OCI-LY1 (cell line): ENCODE measurements at regions not wholly inside any gene's neighbourhood (a gene's known extent, or its start where the extent isn't known, plus 50 kb on each side); places are given as distances from the start of the nearest gene placed in this dataset.

Source experiments
- H2AFZ ChIP-seq: fragments of 200-600 bp; sonication (generic), shearing (Covaris generic); 2 replicates; pipeline ENCODE4 v1.6.0; 2014; ENCODE audit warnings: antibody characterized with exemption, mild to moderate bottlenecking, low read length
- H3F3A ChIP-seq: fragments of 200-600 bp; sonication (generic), shearing (Covaris generic); 2 replicates; pipeline ENCODE4 v1.6.0; 2014; ENCODE audit warnings: mild to moderate bottlenecking, antibody characterized with exemption, low read length, moderate library complexity; ENCODE audit not compliant: insufficient read depth
- H3K27ac ChIP-seq: fragments of 200-600 bp; sonication (generic); 2 replicates; pipeline ENCODE4 v1.5.1; 2014; ENCODE audit warnings: low read length, mixed run types, mild to moderate bottlenecking, low read depth; ENCODE audit not compliant: poor library complexity, severe bottlenecking
- H3K27me3 ChIP-seq: fragments of 200-600 bp; sonication (generic); 2 replicates; pipeline ENCODE4 v1.6.0; 2014; ENCODE audit warnings: antibody characterized with exemption, mild to moderate bottlenecking, low read length, moderate library complexity; ENCODE audit not compliant: insufficient read depth
- H3K36me3 ChIP-seq: fragments of 200-600 bp; sonication (generic); 2 replicates; pipeline ENCODE4 v1.6.1; 2014; ENCODE audit warnings: mild to moderate bottlenecking, antibody characterized with exemption, low read length, moderate library complexity, mixed read lengths; ENCODE audit not compliant: insufficient read depth
- H3K4me1 ChIP-seq: fragments of 200-600 bp; sonication (generic); 2 replicates; pipeline ENCODE4 v1.5.1; 2014; ENCODE audit warnings: mild to moderate bottlenecking, low read length, moderate library complexity; ENCODE audit not compliant: insufficient read depth, severe bottlenecking
- H3K4me2 ChIP-seq: fragments of 200-600 bp; sonication (generic), shearing (Covaris generic); 2 replicates; pipeline ENCODE4 v1.6.1; 2014; ENCODE audit warnings: low read length
- H3K4me3 ChIP-seq: fragments of 200-600 bp; sonication (generic); 2 replicates; pipeline ENCODE4 v1.5.1; 2014; ENCODE audit warnings: low read length, low read depth, mild to moderate bottlenecking, mixed read lengths; ENCODE audit not compliant: poor library complexity, severe bottlenecking
- H3K79me2 ChIP-seq: fragments of 200-600 bp; shearing (Covaris generic); 2 replicates; pipeline ENCODE4 v1.6.1; 2016; ENCODE audit warnings: mixed run types, low read length, mixed read lengths; ENCODE audit not compliant: insufficient read depth
- H3K9ac ChIP-seq: fragments of 200-600 bp; sonication (generic), shearing (Covaris generic); 2 replicates; pipeline ENCODE4 v1.6.1; 2014; ENCODE audit warnings: mild to moderate bottlenecking, low read length, mixed read lengths
- H3K9me2 ChIP-seq: fragments of 200-600 bp; sonication (generic), shearing (Covaris generic); 2 replicates; pipeline ENCODE4 v1.6.1; 2014; ENCODE audit warnings: low read depth, mild to moderate bottlenecking, low read length, mixed read lengths
- H3K9me3 ChIP-seq: fragments of 200-600 bp; shearing (Covaris generic); 2 replicates; pipeline ENCODE4 v1.6.1; 2014; ENCODE audit warnings: low read length, mixed read lengths
- H4K20me1 ChIP-seq: fragments of 200-600 bp; sonication (generic), shearing (Covaris generic); 2 replicates; pipeline ENCODE4 v1.6.0; 2016; ENCODE audit warnings: mild to moderate bottlenecking, low read length; ENCODE audit not compliant: insufficient read depth
- CTCF ChIP-seq: fragments of 200-600 bp; sonication (generic), shearing (Covaris generic); IDR thresholded peaks from 2 replicates; pipeline ENCODE4 v1.5.1; 2017; ENCODE audit warnings: mild to moderate bottlenecking, antibody characterized with exemption, low read length, moderate library complexity, mixed read lengths
- EZH2 ChIP-seq: fragments of 200-600 bp; sonication (generic), shearing (Covaris generic); IDR thresholded peaks from 2 replicates; pipeline ENCODE4 v1.8.0; 2017; ENCODE audit warnings: borderline replicate concordance, mixed run types, mild to moderate bottlenecking, antibody characterized with exemption, low read length, moderate library complexity, mixed read lengths

DNA sequence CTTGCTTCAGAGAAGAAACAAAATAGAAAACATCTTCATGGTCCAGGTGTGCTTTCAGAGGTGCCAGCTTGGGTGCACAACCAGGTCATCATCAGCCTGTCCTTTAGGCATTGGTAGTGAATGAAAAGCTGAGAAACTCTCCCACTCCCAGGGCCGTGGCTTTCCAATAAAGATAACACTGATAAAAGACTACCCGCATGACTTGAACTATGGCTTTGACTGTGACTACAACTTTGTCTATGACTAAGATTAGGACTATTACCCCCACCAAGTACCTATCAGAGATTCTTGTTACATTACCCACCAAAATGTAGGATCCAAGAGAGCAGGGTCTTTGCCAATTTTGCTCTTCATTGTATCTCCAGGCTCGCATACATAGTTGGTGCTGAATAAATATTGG lies 115.2 kb downstream of the EDEM1 start:
- Histone ChIP-seq H4K20me1 (no peaks in the 10 kb centered on the region), H3K27ac (no peak overlapping the region), H3K36me3 (no peaks in the 10 kb centered on the region), H3K9me3 (no peaks in the 10 kb centered on the region), H3K4me2 (no peak overlapping the region), H3K9ac (no peak overlapping the region), H3K9me2 (no peaks in the 10 kb centered on the region), H3K4me1 (no peaks in the 10 kb centered on the region), H3K27me3 (no peaks in the 10 kb centered on the region), H2AFZ (no peak overlapping the region), H3K79me2 (no peaks in the 10 kb centered on the region), H3K4me3 (no peak overlapping the region), H3F3A (no peaks in the 10 kb centered on the region)
- no peak for TF ChIP-seq CTCF
- no peak for TF ChIP-seq EZH2

DNA sequence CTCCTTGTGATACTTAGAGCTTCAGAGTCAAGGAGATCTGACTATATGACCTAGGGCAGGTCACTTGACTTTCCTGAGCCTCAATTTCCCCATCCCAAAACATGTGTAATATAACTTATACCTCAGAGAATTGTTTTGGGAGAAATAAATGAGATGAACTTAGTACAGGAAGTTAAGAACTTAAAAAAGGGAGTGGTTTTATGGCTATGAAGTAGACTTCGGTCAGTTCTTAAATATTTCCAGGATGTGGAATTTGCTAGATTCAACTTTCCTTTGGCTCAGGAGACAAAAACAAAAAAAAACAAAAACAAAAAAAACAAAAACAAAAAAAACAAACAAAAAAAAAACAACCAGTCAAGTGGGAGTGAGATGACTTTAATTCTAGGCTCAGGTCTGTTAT lies 116.7 kb downstream of the EDEM1 start:
- Histone ChIP-seq H3K4me2 (no peak overlapping the region), H3K27ac (no peak overlapping the region), H3K4me1 (no peaks in the 10 kb centered on the region), H3F3A (no peaks in the 10 kb centered on the region), H3K27me3 (no peaks in the 10 kb centered on the region), H3K36me3 (no peaks in the 10 kb centered on the region), H4K20me1 (no peaks in the 10 kb centered on the region), H3K9ac (no peak overlapping the region), H2AFZ (no peak overlapping the region), H3K79me2 (no peaks in the 10 kb centered on the region), H3K4me3 (no peak overlapping the region), H3K9me2 (no peaks in the 10 kb centered on the region), H3K9me3 (no peaks in the 10 kb centered on the region)
- TF ChIP-seq CTCF, result no peak
- TF ChIP-seq EZH2, result no peak

GRCh38 chr3:5304789-5305683 lies 117.5 kb downstream of the EDEM1 start:
- H4K20me1 ChIP-seq, result no peaks in the 10 kb centered on the region
- no peaks in the 10 kb centered on the region for H3K4me1 ChIP-seq
- no peaks in the 10 kb centered on the region for H3K36me3 ChIP-seq
- no peak overlapping the region for H3K9ac ChIP-seq
- no peak overlapping the region for H3K27ac ChIP-seq
- TF ChIP-seq CTCF, result peak; percentile 69
- TF ChIP-seq EZH2, result no peak
- no peaks in the 10 kb centered on the region for H3K9me3 ChIP-seq
- no peak overlapping the region for H2AFZ ChIP-seq
- no peaks in the 10 kb centered on the region for H3K9me2 ChIP-seq
- H3K4me2 ChIP-seq, result no peak overlapping the region
- no peaks in the 10 kb centered on the region for H3F3A ChIP-seq
- no peak overlapping the region for H3K4me3 ChIP-seq
- no peaks in the 10 kb centered on the region for H3K79me2 ChIP-seq
- no peaks in the 10 kb centered on the region for H3K27me3 ChIP-seq
